ENCODE measurements at regions not wholly inside any gene's neighbourhood (a gene's known extent, or its start where the extent isn't known, plus 50 kb on each side); places are given as distances from the start of the nearest gene placed in this dataset.
"Not testable (repeated sequence)": the region's sequence is repeated elsewhere in the genome, so short reads cannot be mapped to it uniquely, and the experiment has no call there.

DNA sequence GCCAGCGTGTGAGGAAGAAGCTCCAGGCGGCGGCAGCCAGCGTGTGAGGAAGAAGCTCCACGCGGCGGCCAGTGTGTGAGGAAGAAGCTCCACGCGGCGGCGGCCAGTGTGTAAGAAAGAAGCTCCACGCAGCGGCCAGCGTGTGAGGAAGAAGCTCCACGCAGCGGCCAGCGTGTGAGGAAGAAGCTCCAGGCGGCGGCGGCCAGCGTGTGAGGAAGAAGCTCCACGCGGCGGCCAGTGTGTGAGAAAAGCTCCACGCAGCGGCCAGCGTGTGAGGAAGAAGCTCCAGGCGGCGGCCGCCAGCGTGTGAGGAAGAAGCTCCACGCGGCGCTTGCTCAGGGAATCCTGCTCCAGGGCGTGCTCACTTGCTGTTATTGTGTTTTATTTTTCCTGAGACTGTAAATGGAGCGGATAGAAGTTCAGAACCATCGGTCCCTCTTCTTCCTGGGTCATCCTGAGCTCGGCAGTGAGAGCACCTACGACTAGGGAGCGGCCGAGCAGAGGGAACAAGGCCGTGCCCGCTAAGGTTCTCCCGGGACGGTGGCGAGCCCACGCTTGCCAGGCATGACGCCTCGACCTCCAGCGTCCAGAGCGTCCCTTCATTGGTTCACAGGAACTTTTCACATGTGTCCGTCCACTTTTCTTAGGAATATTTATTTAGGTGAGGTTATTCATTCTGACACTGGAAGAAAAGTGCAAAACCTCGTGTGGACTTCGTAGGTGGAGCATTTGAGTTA is 94.2 kb downstream of the TMEM18 start:
- intact Hi-C loops (cut with DNase I): no loop called here
- TF ChIP-seq POLR2AphosphoS5 (IDR thresholded peaks at IDR 0.05; ENCODE audit: insufficient read depth in 1 of 2, low read depth in 1 of 2) (no peak), POLR2A (IDR thresholded peaks at IDR 0.05) (no peak)
- TF ChIP-seq, protein P1, sequence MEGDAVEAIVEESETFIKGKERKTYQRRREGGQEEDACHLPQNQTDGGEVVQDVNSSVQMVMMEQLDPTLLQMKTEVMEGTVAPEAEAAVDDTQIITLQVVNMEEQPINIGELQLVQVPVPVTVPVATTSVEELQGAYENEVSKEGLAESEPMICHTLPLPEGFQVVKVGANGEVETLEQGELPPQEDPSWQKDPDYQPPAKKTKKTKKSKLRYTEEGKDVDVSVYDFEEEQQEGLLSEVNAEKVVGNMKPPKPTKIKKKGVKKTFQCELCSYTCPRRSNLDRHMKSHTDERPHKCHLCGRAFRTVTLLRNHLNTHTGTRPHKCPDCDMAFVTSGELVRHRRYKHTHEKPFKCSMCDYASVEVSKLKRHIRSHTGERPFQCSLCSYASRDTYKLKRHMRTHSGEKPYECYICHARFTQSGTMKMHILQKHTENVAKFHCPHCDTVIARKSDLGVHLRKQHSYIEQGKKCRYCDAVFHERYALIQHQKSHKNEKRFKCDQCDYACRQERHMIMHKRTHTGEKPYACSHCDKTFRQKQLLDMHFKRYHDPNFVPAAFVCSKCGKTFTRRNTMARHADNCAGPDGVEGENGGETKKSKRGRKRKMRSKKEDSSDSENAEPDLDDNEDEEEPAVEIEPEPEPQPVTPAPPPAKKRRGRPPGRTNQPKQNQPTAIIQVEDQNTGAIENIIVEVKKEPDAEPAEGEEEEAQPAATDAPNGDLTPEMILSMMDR (IDR thresholded peaks at IDR 0.05): no peak
- peak in 1 of 2 donors; percentile 37 for DNase-seq (ENCODE audit: extremely low spot score in 2 of 2)
- no peak overlapping the region for H3K4me3 ChIP-seq
- H3K9me3 ChIP-seq: no peaks in the 10 kb centered on the region
- no peak overlapping the region for H3K27ac ChIP-seq
- no peaks in the 10 kb centered on the region for H3K4me1 ChIP-seq
- H3K27me3 ChIP-seq: no peaks in the 10 kb centered on the region
- no peaks in the 10 kb centered on the region for H3K36me3 ChIP-seq

DNA sequence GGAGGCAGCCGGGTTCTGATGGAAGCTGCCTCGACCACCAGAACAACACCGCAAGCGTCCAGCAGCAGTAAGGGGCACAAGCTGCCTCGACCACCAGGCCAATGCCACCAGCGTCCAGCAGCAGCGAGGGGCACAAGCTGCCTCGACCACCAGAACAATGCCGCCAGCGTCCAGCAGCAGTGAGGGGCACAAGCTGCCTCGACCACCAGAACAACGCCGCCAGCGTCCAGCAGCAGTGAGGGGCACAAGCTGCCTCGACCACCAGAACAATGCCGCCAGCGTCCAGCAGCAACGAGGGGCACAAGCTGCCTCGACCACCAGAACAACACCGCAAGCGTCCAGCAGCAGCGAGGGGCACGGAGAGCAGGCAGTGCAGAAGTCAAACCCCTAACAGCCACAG is 94.9 kb downstream of the TMEM18 start:
- H3K4me1 ChIP-seq; H3K9me3 ChIP-seq; H3K27ac ChIP-seq; H3K4me3 ChIP-seq; intact Hi-C loops (cut with DNase I); H3K36me3 ChIP-seq; H3K27me3 ChIP-seq: not testable (repeated sequence)
- peak in 1 of 2 donors; percentile 52 for DNase-seq (ENCODE audit: extremely low spot score in 2 of 2)

DNA sequence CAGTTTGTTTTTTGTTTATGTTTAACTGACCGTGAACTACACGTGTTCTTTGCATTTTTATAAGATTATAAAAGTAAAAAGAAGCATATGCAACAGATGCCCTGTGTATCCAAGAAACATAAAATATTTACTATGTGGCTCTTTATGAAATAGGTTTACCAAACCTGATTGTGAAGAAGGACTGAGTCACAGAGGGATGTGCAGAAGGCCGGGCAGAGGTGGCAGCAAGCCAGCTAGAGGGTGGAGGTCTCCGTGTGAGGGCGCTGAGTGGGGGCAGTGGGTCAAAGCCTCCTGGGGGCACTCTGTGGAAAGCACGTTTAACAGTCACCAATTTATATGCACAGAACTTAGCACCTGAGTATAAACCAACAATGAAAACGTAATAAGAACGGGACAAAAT is 97.2 kb downstream of the TMEM18 start:
- DNase-seq (ENCODE audit: extremely low spot score in 2 of 2): no peak
- H3K36me3 ChIP-seq: no peaks in the 10 kb centered on the region
- H3K27ac ChIP-seq: no peak overlapping the region
- TF ChIP-seq POLR2AphosphoS5 (IDR thresholded peaks at IDR 0.05; ENCODE audit: insufficient read depth in 1 of 2, low read depth in 1 of 2) (no peak), POLR2A (IDR thresholded peaks at IDR 0.05) (no peak)
- TF ChIP-seq, protein P1 (IDR thresholded peaks at IDR 0.05): no peak
- no peak overlapping the region for H3K4me3 ChIP-seq
- no peaks in the 10 kb centered on the region for H3K9me3 ChIP-seq
- H3K27me3 ChIP-seq: no peaks in the 10 kb centered on the region
- H3K4me1 ChIP-seq: no peaks in the 10 kb centered on the region
- intact Hi-C loops (cut with DNase I): no loop called here

DNA sequence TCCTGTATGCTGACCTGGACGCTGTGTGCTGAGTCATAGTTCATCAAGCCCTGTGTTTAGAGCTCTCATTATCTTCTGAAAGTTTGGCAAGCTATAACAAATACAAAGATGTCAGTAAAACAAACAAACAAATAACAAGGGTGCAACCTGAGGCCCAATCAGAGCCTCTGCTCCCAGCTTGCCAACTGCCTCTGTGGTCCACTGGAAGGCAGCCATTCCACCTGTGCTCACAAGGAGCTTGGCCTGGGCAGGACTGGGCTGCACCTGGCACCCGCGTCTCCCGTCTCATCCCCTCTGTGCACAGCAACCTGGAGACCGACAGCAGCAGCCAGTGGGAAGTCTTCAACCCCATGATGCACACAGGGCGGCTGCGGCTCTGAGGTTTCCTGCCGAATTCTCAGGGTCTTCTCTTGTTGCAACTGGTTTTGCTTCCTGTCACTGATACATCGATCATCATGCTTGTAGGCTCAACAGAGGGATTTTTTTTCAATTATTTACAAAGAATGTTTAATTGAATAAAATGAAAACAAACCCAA is 97.8 kb downstream of the TMEM18 start:
- DNase-seq (ENCODE audit: extremely low spot score in 2 of 2): peak in 1 of 2 donors; percentile 61
- Histone ChIP-seq H3K36me3 (no peaks in the 10 kb centered on the region), H3K4me1 (no peaks in the 10 kb centered on the region), H3K27ac (no peak overlapping the region), H3K27me3 (no peaks in the 10 kb centered on the region), H3K4me3 (no peak overlapping the region), H3K9me3 (no peaks in the 10 kb centered on the region)
- intact Hi-C loops (cut with DNase I): no loop called here
- TF ChIP-seq POLR2A (IDR thresholded peaks at IDR 0.05) (no peak), POLR2AphosphoS5 (IDR thresholded peaks at IDR 0.05; ENCODE audit: insufficient read depth in 1 of 2, low read depth in 1 of 2) (no peak)
- TF ChIP-seq, protein P1 (IDR thresholded peaks at IDR 0.05): no peak

DNA sequence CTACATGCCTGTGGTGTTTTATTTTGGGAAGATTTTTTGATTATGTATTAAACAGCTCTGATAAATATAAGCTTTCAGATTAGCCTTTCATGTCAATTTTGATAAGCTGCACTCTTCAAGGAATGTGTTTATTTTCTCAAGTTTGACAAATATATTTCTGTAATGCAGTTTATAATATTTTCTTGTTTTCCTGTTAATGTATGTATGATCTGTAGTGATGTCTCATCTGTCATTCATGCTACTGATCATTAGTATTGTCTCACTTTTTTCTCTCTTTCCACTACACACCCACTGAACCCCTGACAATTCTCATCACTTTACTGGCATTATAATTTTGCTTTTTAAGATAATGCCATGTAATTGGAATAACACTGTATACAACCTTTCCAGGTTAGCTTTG is 100.9 kb downstream of the TMEM18 start:
- intact Hi-C loops (cut with DNase I): no loop called here
- TF ChIP-seq, protein P1 (IDR thresholded peaks at IDR 0.05): no peak
- no peak for TF ChIP-seq POLR2AphosphoS5 (IDR thresholded peaks at IDR 0.05; ENCODE audit: insufficient read depth in 1 of 2, low read depth in 1 of 2)
- no peak for TF ChIP-seq POLR2A (IDR thresholded peaks at IDR 0.05)

More for the DNA sequence above, 100.9 kb downstream of the TMEM18 start:
- Histone ChIP-seq H3K27ac (no peak overlapping the region), H3K4me3 (no peak overlapping the region), H3K9me3 (no peaks in the 10 kb centered on the region), H3K36me3 (no peaks in the 10 kb centered on the region), H3K27me3 (no peaks in the 10 kb centered on the region), H3K4me1 (no peaks in the 10 kb centered on the region)
- DNase-seq (ENCODE audit: extremely low spot score in 2 of 2): no peak

Data from vagina (tissue), 2 donors.